ENCODE measurements at regions not wholly inside any gene's neighbourhood (a gene's known extent, or its start where the extent isn't known, plus 50 kb on each side); places are given as distances from the start of the nearest gene placed in this dataset.

GRCh38 chr11:10358696-10359095 lies 53.8 kb downstream of the ADM start:
- Histone ChIP-seq H3K27me3 (ENCODE audit: control insufficient read depth, insufficient read depth, low read length) (peaks cover 2% of the 10 kb centered on the region), H3K9me3 (ENCODE audit: control insufficient read depth, insufficient read depth, low read length) (no peaks in the 10 kb centered on the region), H3K4me3 (ENCODE audit: low read depth, low read length) (no peak overlapping the region), H3K4me1 (ENCODE audit: control insufficient read depth, insufficient read depth, low read length) (no peaks in the 10 kb centered on the region), H3K36me3 (ENCODE audit: control insufficient read depth, insufficient read depth, low read length) (no peaks in the 10 kb centered on the region), H3K9ac (ENCODE audit: low read depth, low read length) (no peak overlapping the region)

DNA sequence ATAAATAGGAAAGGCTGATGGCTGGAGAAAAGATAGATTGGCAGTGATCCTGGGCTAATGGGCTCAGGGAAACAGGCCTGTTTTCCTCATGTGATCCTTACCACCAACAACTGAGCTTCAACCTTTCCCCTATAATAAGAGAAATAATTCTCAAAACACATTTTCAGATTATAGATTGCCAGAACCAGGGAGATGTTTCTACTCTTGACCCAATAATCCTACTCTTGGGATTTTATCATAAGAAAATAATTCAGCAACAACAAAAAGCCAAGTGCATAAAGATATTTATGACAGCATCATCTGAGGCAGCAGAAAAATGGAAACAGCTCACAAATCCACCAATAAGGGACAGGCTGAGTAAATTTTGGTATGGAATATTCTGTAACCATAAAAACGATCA lies 54.3 kb downstream of the ADM start:
- Histone ChIP-seq H3K4me3 (ENCODE audit: low read depth, low read length) (no peak overlapping the region), H3K27me3 (ENCODE audit: control insufficient read depth, insufficient read depth, low read length) (peaks cover 2% of the 10 kb centered on the region), H3K9me3 (ENCODE audit: control insufficient read depth, insufficient read depth, low read length) (no peaks in the 10 kb centered on the region), H3K4me1 (ENCODE audit: control insufficient read depth, insufficient read depth, low read length) (no peaks in the 10 kb centered on the region), H3K36me3 (ENCODE audit: control insufficient read depth, insufficient read depth, low read length) (no peaks in the 10 kb centered on the region), H3K9ac (ENCODE audit: low read depth, low read length) (no peak overlapping the region)

- H3K9me3 ChIP-seq (ENCODE audit: control insufficient read depth, insufficient read depth, low read length), result no peaks in the 10 kb centered on the region
- no peaks in the 10 kb centered on the region for H3K36me3 ChIP-seq (ENCODE audit: control insufficient read depth, insufficient read depth, low read length)
- no peaks in the 10 kb centered on the region for H3K4me1 ChIP-seq (ENCODE audit: control insufficient read depth, insufficient read depth, low read length)
- H3K27me3 ChIP-seq (ENCODE audit: control insufficient read depth, insufficient read depth, low read length), result no peaks in the 10 kb centered on the region
- H3K4me3 ChIP-seq (ENCODE audit: low read depth, low read length), result no peak overlapping the region
- H3K9ac ChIP-seq (ENCODE audit: low read depth, low read length), result no peak overlapping the region
These were observed 56.0 kb downstream of the ADM start for GRCh38 chr11:10360835-10361234.

GRCh38 chr11:10365045-10365444 lies 60.2 kb downstream of the ADM start:
- peaks cover 2% of the 10 kb centered on the region for H3K4me1 ChIP-seq (ENCODE audit: control insufficient read depth, insufficient read depth, low read length)
- H3K4me3 ChIP-seq (ENCODE audit: low read depth, low read length), result no peak overlapping the region
- no peaks in the 10 kb centered on the region for H3K9me3 ChIP-seq (ENCODE audit: control insufficient read depth, insufficient read depth, low read length)
- no peaks in the 10 kb centered on the region for H3K27me3 ChIP-seq (ENCODE audit: control insufficient read depth, insufficient read depth, low read length)
- no peak overlapping the region for H3K9ac ChIP-seq (ENCODE audit: low read depth, low read length)
- H3K36me3 ChIP-seq (ENCODE audit: control insufficient read depth, insufficient read depth, low read length), result no peaks in the 10 kb centered on the region

GRCh38 chr11:10366568-10367331 lies 61.9 kb downstream of the ADM start:
- H3K4me1 ChIP-seq (ENCODE audit: control insufficient read depth, insufficient read depth, low read length), result peaks cover 2% of the 10 kb centered on the region
- H3K4me3 ChIP-seq (ENCODE audit: low read depth, low read length), result no peak overlapping the region
- H3K9ac ChIP-seq (ENCODE audit: low read depth, low read length), result no peak overlapping the region
- no peaks in the 10 kb centered on the region for H3K27me3 ChIP-seq (ENCODE audit: control insufficient read depth, insufficient read depth, low read length)
- no peaks in the 10 kb centered on the region for H3K9me3 ChIP-seq (ENCODE audit: control insufficient read depth, insufficient read depth, low read length)
- H3K36me3 ChIP-seq (ENCODE audit: control insufficient read depth, insufficient read depth, low read length), result no peaks in the 10 kb centered on the region

DNA sequence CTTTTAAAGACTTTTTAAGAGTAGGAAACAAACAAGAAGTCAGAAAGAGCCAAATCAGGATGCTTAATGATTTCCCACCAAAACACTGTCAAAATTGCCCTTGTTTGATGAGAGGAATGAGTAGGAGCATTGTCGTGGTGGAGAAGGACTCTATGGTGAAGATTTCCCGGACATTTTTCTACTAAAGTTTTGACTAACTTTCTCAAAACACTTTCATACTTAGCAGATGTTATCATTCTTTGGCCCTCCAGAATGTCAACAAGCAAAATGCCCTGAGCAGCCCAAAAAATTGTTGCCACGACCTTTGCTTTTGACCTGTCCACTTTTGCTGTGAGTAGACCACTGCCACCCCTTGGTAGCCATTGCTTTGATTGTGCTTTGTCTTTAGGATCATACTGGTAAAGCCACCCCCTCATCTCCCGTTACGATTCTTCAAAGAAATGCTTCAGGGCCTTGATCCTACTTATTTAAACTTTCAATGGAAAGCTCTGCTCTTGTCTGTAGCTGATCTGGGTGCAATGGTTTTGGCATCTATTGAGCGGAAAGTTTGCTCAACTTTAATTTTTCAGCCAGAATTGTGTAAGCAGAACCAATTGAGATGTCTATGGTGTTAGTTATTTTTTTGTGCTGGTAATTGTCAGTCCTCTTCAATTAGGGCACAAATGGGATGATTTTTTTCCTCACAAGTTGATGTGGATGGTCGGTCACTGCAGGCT lies 67.2 kb downstream of the ADM start:
- H3K9ac ChIP-seq (ENCODE audit: low read depth, low read length), result no peak overlapping the region
- no peaks in the 10 kb centered on the region for H3K9me3 ChIP-seq (ENCODE audit: control insufficient read depth, insufficient read depth, low read length)
- no peaks in the 10 kb centered on the region for H3K36me3 ChIP-seq (ENCODE audit: control insufficient read depth, insufficient read depth, low read length)
- H3K4me3 ChIP-seq (ENCODE audit: low read depth, low read length), result no peak overlapping the region
- H3K27me3 ChIP-seq (ENCODE audit: control insufficient read depth, insufficient read depth, low read length), result no peaks in the 10 kb centered on the region
- H3K4me1 ChIP-seq (ENCODE audit: control insufficient read depth, insufficient read depth, low read length), result no peaks in the 10 kb centered on the region

DNA sequence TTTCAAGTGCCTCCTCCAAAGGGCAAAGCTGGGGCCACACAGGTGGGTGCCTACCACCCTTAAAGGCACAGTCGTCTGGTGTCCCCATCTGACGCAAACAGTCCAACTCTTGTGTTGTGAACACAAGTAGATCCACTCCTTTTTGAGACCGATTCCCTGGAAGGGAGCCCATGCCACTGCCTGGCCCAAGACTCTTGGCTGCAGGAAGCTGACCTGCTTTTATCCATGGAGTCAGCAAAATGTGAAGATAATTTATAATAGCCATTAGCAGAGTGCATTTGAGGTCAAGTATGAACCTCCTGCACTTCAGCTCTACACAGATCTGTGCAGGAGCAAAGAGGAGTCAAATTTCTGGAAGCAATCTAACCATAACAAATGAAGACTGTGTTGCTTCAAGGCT lies 68.5 kb downstream of the ADM start:
- Histone ChIP-seq H3K36me3 (ENCODE audit: control insufficient read depth, insufficient read depth, low read length) (no peaks in the 10 kb centered on the region), H3K4me3 (ENCODE audit: low read depth, low read length) (no peak overlapping the region), H3K9me3 (ENCODE audit: control insufficient read depth, insufficient read depth, low read length) (no peaks in the 10 kb centered on the region), H3K27me3 (ENCODE audit: control insufficient read depth, insufficient read depth, low read length) (no peaks in the 10 kb centered on the region), H3K4me1 (ENCODE audit: control insufficient read depth, insufficient read depth, low read length) (no peaks in the 10 kb centered on the region), H3K9ac (ENCODE audit: low read depth, low read length) (no peak overlapping the region)

DNA sequence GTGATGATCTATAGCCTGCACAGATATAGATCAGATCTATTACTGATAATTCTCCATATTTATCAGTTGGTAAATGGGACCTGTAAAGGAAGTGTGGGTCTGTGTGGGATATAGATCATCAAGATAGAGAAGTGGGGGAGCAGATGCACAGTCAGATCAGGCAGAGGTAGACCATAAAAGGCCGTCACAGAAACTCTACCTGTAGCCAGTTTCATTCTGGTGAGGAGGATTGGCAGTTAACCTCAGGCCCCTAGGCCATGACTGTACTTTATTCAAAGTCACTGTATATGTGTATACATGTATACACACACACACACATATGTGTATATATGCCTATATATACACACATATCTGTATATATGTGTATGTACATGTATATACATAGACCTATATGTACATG lies 69.1 kb downstream of the ADM start:
- Histone ChIP-seq H3K36me3 (ENCODE audit: control insufficient read depth, insufficient read depth, low read length) (no peaks in the 10 kb centered on the region), H3K27me3 (ENCODE audit: control insufficient read depth, insufficient read depth, low read length) (no peaks in the 10 kb centered on the region), H3K4me1 (ENCODE audit: control insufficient read depth, insufficient read depth, low read length) (no peaks in the 10 kb centered on the region), H3K4me3 (ENCODE audit: low read depth, low read length) (no peak overlapping the region), H3K9ac (ENCODE audit: low read depth, low read length) (no peak overlapping the region), H3K9me3 (ENCODE audit: control insufficient read depth, insufficient read depth, low read length) (no peaks in the 10 kb centered on the region)

- Histone ChIP-seq H3K27me3 (ENCODE audit: control insufficient read depth, insufficient read depth, low read length) (no peaks in the 10 kb centered on the region), H3K9me3 (ENCODE audit: control insufficient read depth, insufficient read depth, low read length) (no peaks in the 10 kb centered on the region), H3K4me1 (ENCODE audit: control insufficient read depth, insufficient read depth, low read length) (no peaks in the 10 kb centered on the region), H3K9ac (ENCODE audit: low read depth, low read length) (no peak overlapping the region), H3K4me3 (ENCODE audit: low read depth, low read length) (no peak overlapping the region), H3K36me3 (ENCODE audit: control insufficient read depth, insufficient read depth, low read length) (no peaks in the 10 kb centered on the region)
These were observed 69.5 kb downstream of the ADM start for GRCh38 chr11:10374386-10374785.

DNA sequence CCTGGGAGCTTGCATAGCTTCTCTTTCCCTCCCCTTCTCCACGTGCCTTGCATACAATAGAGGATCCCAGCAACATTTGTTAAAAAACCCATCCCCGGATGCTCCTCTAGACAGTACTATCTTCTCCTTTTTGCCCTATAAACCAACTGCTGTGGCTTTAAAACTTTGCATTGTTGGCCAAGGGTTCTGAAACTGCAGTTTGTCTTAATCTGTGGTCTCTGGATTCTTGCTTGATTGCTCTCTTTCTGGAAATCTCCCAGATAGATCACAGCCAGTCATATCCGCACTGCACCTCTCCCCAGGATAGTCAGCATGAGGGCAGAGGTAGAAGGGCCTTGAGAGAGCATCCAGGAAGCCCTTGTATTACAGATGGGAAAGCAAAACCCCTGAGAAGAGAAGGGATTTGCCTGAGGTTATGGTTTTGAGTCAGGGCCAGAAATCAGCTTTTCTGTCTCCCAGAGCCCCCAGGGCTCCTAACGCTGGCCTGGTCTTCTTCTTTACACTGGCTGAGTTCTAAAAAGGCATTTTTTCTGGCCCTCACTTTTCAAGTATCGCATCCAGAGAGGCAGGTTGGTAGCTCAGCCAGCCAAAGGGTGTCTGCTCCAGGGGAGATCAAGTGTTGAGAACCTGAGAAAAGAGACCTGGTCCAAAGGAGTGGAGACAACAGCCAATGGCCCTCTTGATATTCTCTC lies 70.6 kb downstream of the ADM start:
- Histone ChIP-seq H3K4me3 (ENCODE audit: low read depth, low read length) (no peak overlapping the region), H3K9ac (ENCODE audit: low read depth, low read length) (no peak overlapping the region), H3K36me3 (ENCODE audit: control insufficient read depth, insufficient read depth, low read length) (no peaks in the 10 kb centered on the region), H3K9me3 (ENCODE audit: control insufficient read depth, insufficient read depth, low read length) (no peaks in the 10 kb centered on the region), H3K27me3 (ENCODE audit: control insufficient read depth, insufficient read depth, low read length) (no peaks in the 10 kb centered on the region), H3K4me1 (ENCODE audit: control insufficient read depth, insufficient read depth, low read length) (no peaks in the 10 kb centered on the region)

DNA sequence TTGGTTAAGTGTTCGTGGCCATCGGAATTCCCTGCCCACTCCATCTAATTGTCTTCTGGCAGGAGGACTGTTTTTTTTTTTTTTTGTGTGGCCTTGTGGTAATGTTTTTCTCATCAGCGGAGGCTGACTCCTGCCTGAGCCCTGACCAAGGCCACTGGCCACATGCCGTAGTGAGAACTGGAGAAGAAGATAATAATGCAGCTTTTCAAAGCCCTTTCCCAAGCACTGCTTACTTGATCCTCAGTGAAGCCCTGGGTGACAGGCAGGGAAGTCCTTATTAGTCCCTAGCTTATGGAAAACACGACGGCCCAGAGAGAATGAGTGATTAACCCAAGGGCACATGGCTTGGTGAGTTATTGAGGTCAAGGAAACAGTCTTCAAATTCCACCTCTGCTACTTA lies 71.2 kb downstream of the ADM start:
- Histone ChIP-seq H3K36me3 (ENCODE audit: control insufficient read depth, insufficient read depth, low read length) (no peaks in the 10 kb centered on the region), H3K9ac (ENCODE audit: low read depth, low read length) (no peak overlapping the region), H3K4me3 (ENCODE audit: low read depth, low read length) (no peak overlapping the region), H3K27me3 (ENCODE audit: control insufficient read depth, insufficient read depth, low read length) (no peaks in the 10 kb centered on the region), H3K4me1 (ENCODE audit: control insufficient read depth, insufficient read depth, low read length) (no peaks in the 10 kb centered on the region), H3K9me3 (ENCODE audit: control insufficient read depth, insufficient read depth, low read length) (no peaks in the 10 kb centered on the region)

- no peak overlapping the region for H3K9ac ChIP-seq (ENCODE audit: low read depth, low read length)
- H3K4me1 ChIP-seq (ENCODE audit: control insufficient read depth, insufficient read depth, low read length), result no peaks in the 10 kb centered on the region
- no peak overlapping the region for H3K4me3 ChIP-seq (ENCODE audit: low read depth, low read length)
- no peaks in the 10 kb centered on the region for H3K27me3 ChIP-seq (ENCODE audit: control insufficient read depth, insufficient read depth, low read length)
- H3K9me3 ChIP-seq (ENCODE audit: control insufficient read depth, insufficient read depth, low read length), result no peaks in the 10 kb centered on the region
- H3K36me3 ChIP-seq (ENCODE audit: control insufficient read depth, insufficient read depth, low read length), result no peaks in the 10 kb centered on the region
These were observed 72.3 kb downstream of the ADM start for GRCh38 chr11:10377183-10377582.

All from iPS-15b (cell line).